ENCODE measurements at regions not wholly inside any gene's neighbourhood (a gene's known extent, or its start where the extent isn't known, plus 50 kb on each side); places are given as distances from the start of the nearest gene placed in this dataset.
"Not testable (repeated sequence)": the region's sequence is repeated elsewhere in the genome, so short reads cannot be mapped to it uniquely, and the experiment has no call there.

GRCh38 chr16:5158494-5158893 is 60.9 kb upstream of the EEF2KMT start:
- Histone ChIP-seq H3K4me2 (ENCODE audit: low read length) (no peak overlapping the region), H3K36me3 (ENCODE audit: control insufficient read depth in 1 of 2, insufficient read depth in 2 of 2, low read length in 2 of 2) (no peaks in the 10 kb centered on the region), H3K4me1 (ENCODE audit: control insufficient read depth in 1 of 2, insufficient read depth in 2 of 2, low read length in 2 of 2) (no peaks in the 10 kb centered on the region), H3K9me2 (ENCODE audit: insufficient read depth) (no peaks in the 10 kb centered on the region), H3K27me3 (ENCODE audit: insufficient read depth, low read length) (no peaks in the 10 kb centered on the region), H3K4me3 (replicated peaks in 1 of 2; ENCODE audit: low read depth in 1 of 2, low read length in 2 of 2) (no peak overlapping the region), H4K20me1 (ENCODE audit: insufficient read depth) (no peaks in the 10 kb centered on the region), H3K9me3 (ENCODE audit: control insufficient read depth in 1 of 2, insufficient read depth in 1 of 2, low read depth in 1 of 2, low read length in 2 of 2) (no peaks in the 10 kb centered on the region), H3K79me2 (ENCODE audit: insufficient read depth, low read length) (no peaks in the 10 kb centered on the region), H3K9ac (ENCODE audit: low read length) (no peak overlapping the region), H2AFZ (ENCODE audit: low read depth, low read length, poor library complexity, severe bottlenecking) (no peak overlapping the region), H3K27ac (ENCODE audit: low read depth, low read length) (no peak overlapping the region)
- DNase-seq (ENCODE audit: low read depth, low spot score) (no peak), ATAC-seq (no peak)
- RAD21 ChIA-PET (ENCODE audit: low non-redundant PET in 1 of 2, low total read pairs in 2 of 2, uncharacterized antibody in 2 of 2, unreplicated experiment in 2 of 2), result no interaction called here
- no TSS peak for BruUV-seq (replicated peaks)
- CTCF ChIA-PET, result no interaction called here
- TF ChIP-seq POLR2AphosphoS5 (IDR thresholded peaks at IDR 0.05; ENCODE audit: low read depth, low read length) (no peak), FOSL1 (IDR thresholded peaks at IDR 0.05; ENCODE audit: low read depth) (no peak)
- POLR2A ChIA-PET, result no interaction called here
- intact Hi-C loops (cut with micrococcal nuclease), result no loop called here

GRCh38 chr16:5156486-5156885 is 58.9 kb upstream of the EEF2KMT start:
- CTCF ChIA-PET; H3K9me2 ChIP-seq (ENCODE audit: insufficient read depth): not testable (repeated sequence)

GRCh38 chr16:5154006-5154405 is 56.4 kb upstream of the EEF2KMT start:
- H3K27me3 ChIP-seq (ENCODE audit: insufficient read depth, low read length); intact Hi-C loops (cut with micrococcal nuclease); H3K27ac ChIP-seq (ENCODE audit: low read depth, low read length); H3K36me3 ChIP-seq (ENCODE audit: control insufficient read depth in 1 of 2, insufficient read depth in 2 of 2, low read length in 2 of 2); H3K4me1 ChIP-seq (ENCODE audit: control insufficient read depth in 1 of 2, insufficient read depth in 2 of 2, low read length in 2 of 2); H3K4me2 ChIP-seq (ENCODE audit: low read length); DNase-seq (ENCODE audit: low read depth, low spot score); ATAC-seq; POLR2A ChIA-PET; H3K4me3 ChIP-seq (replicated peaks in 1 of 2; ENCODE audit: low read depth in 1 of 2, low read length in 2 of 2); H3K79me2 ChIP-seq (ENCODE audit: insufficient read depth, low read length); H3K9me2 ChIP-seq (ENCODE audit: insufficient read depth); H3K9me3 ChIP-seq (ENCODE audit: control insufficient read depth in 1 of 2, insufficient read depth in 1 of 2, low read depth in 1 of 2, low read length in 2 of 2); H3K9ac ChIP-seq (ENCODE audit: low read length); H2AFZ ChIP-seq (ENCODE audit: low read depth, low read length, poor library complexity, severe bottlenecking); CTCF ChIA-PET; RAD21 ChIA-PET (ENCODE audit: low non-redundant PET in 1 of 2, low total read pairs in 2 of 2, uncharacterized antibody in 2 of 2, unreplicated experiment in 2 of 2); H4K20me1 ChIP-seq (ENCODE audit: insufficient read depth); BruUV-seq (replicated peaks): not testable (repeated sequence)

More at GRCh38 chr16:5156486-5156885, 58.9 kb upstream of the EEF2KMT start:
- H3K4me2 ChIP-seq (ENCODE audit: low read length); H3K4me3 ChIP-seq (replicated peaks in 1 of 2; ENCODE audit: low read depth in 1 of 2, low read length in 2 of 2); H3K79me2 ChIP-seq (ENCODE audit: insufficient read depth, low read length); H3K27me3 ChIP-seq (ENCODE audit: insufficient read depth, low read length); DNase-seq (ENCODE audit: low read depth, low spot score); H2AFZ ChIP-seq (ENCODE audit: low read depth, low read length, poor library complexity, severe bottlenecking); POLR2A ChIA-PET; H3K36me3 ChIP-seq (ENCODE audit: control insufficient read depth in 1 of 2, insufficient read depth in 2 of 2, low read length in 2 of 2); H3K9ac ChIP-seq (ENCODE audit: low read length); H3K27ac ChIP-seq (ENCODE audit: low read depth, low read length); BruUV-seq (replicated peaks); H3K9me3 ChIP-seq (ENCODE audit: control insufficient read depth in 1 of 2, insufficient read depth in 1 of 2, low read depth in 1 of 2, low read length in 2 of 2); H3K4me1 ChIP-seq (ENCODE audit: control insufficient read depth in 1 of 2, insufficient read depth in 2 of 2, low read length in 2 of 2); ATAC-seq; H4K20me1 ChIP-seq (ENCODE audit: insufficient read depth); RAD21 ChIA-PET (ENCODE audit: low non-redundant PET in 1 of 2, low total read pairs in 2 of 2, uncharacterized antibody in 2 of 2, unreplicated experiment in 2 of 2); intact Hi-C loops (cut with micrococcal nuclease): not testable (repeated sequence)

- RAD21 ChIA-PET (ENCODE audit: low non-redundant PET in 1 of 2, low total read pairs in 2 of 2, uncharacterized antibody in 2 of 2, unreplicated experiment in 2 of 2); H3K4me3 ChIP-seq (replicated peaks in 1 of 2; ENCODE audit: low read depth in 1 of 2, low read length in 2 of 2); H3K27ac ChIP-seq (ENCODE audit: low read depth, low read length); BruUV-seq (replicated peaks); H3K4me2 ChIP-seq (ENCODE audit: low read length); H3K27me3 ChIP-seq (ENCODE audit: insufficient read depth, low read length); CTCF ChIA-PET; H3K36me3 ChIP-seq (ENCODE audit: control insufficient read depth in 1 of 2, insufficient read depth in 2 of 2, low read length in 2 of 2); H4K20me1 ChIP-seq (ENCODE audit: insufficient read depth); H3K79me2 ChIP-seq (ENCODE audit: insufficient read depth, low read length); H3K9ac ChIP-seq (ENCODE audit: low read length); DNase-seq (ENCODE audit: low read depth, low spot score); intact Hi-C loops (cut with micrococcal nuclease); H3K9me2 ChIP-seq (ENCODE audit: insufficient read depth); POLR2A ChIA-PET; ATAC-seq; H3K9me3 ChIP-seq (ENCODE audit: control insufficient read depth in 1 of 2, insufficient read depth in 1 of 2, low read depth in 1 of 2, low read length in 2 of 2); H3K4me1 ChIP-seq (ENCODE audit: control insufficient read depth in 1 of 2, insufficient read depth in 2 of 2, low read length in 2 of 2); H2AFZ ChIP-seq (ENCODE audit: low read depth, low read length, poor library complexity, severe bottlenecking): not testable (repeated sequence)
These were observed 53.8 kb upstream of the EEF2KMT start for GRCh38 chr16:5151409-5151808.
